Aorta (tissue), 5 donors: ENCODE measurements at regions not wholly inside any gene's neighbourhood (a gene's known extent, or its start where the extent isn't known, plus 50 kb on each side); places are given as distances from the start of the nearest gene placed in this dataset.

Experiments used
- ATAC-seq: fragments of 200-7000 bp; cut with Tn5 transposase; one replicate; pipeline ENCODE4 v1.9.1; 2022; ENCODE audit warnings: moderate library complexity; ENCODE audit not compliant: low FRiP score
- DNase-seq, 2 donors: peaks; one replicate each; pipeline ENCODE4 v3.0.0-alpha.2; 2020
- H3K27ac ChIP-seq, 2 donors: one replicate each; pipeline ENCODE4 v1.5.1; 2013; ENCODE audit warnings: low read length in 2 of 2, mild to moderate bottlenecking in 2 of 2, moderate library complexity in 2 of 2, control low read depth in 1 of 2, inconsistent platforms in 1 of 2, low read depth in 1 of 2
- H3K27me3 ChIP-seq, 2 donors: one replicate each; pipeline ENCODE4 v1.6.1; 2013; ENCODE audit warnings: control low read depth in 1 of 2, low read length in 1 of 2, mild to moderate bottlenecking in 1 of 2, moderate library complexity in 1 of 2; ENCODE audit not compliant: insufficient read depth in 2 of 2, control insufficient read depth in 1 of 2
- H3K36me3 ChIP-seq, 2 donors: one replicate each; pipeline ENCODE4 v1.6.1; 2013; ENCODE audit warnings: control low read depth in 1 of 2, low read length in 1 of 2, mild to moderate bottlenecking in 1 of 2; ENCODE audit not compliant: insufficient read depth in 2 of 2, control insufficient read depth in 1 of 2
- H3K4me1 ChIP-seq, 2 donors: one replicate each; pipeline ENCODE4 v1.6.1; 2013; ENCODE audit warnings: low read length in 2 of 2, control low read depth in 1 of 2, mild to moderate bottlenecking in 1 of 2, moderate library complexity in 1 of 2; ENCODE audit not compliant: insufficient read depth in 2 of 2, control insufficient read depth in 1 of 2
- H3K4me3 ChIP-seq, 2 donors: one replicate each; pipeline ENCODE4 v1.5.1; 2013; ENCODE audit warnings: low read length in 2 of 2, control low read depth in 1 of 2, mild to moderate bottlenecking in 1 of 2
- H3K9me3 ChIP-seq: one replicate; pipeline ENCODE4 v1.6.1; 2013; ENCODE audit warnings: mild to moderate bottlenecking, low read length; ENCODE audit not compliant: control insufficient read depth
- WGBS, 2 donors: extraction: QIAGEN DNeasy Blood & Tissue Kit; methylation state at CpG; one replicate each; pipeline ENCODE4 v1.1.7; 2013; 5-methylcytosine and 5-hydroxymethylcytosine counted together
- intact Hi-C, 2 donors: fragments of 100-400 bp; cut with DNase I; formaldehyde crosslinking; loops; one replicate each; pipeline versions ENCODE4 v1.14.2 to v1.15.0; 2022
- donor health status: healthy with polysubstance abuse.
- donor health status: Bipolar disorder and iron deficiency.
- donor health status: DM: no; HTN: no; CAD: no.
- donor health status: DM: no; HTN: no; CAD: no.
- donor health status: DM: yes; HTN: yes; CAD: no.

DNA sequence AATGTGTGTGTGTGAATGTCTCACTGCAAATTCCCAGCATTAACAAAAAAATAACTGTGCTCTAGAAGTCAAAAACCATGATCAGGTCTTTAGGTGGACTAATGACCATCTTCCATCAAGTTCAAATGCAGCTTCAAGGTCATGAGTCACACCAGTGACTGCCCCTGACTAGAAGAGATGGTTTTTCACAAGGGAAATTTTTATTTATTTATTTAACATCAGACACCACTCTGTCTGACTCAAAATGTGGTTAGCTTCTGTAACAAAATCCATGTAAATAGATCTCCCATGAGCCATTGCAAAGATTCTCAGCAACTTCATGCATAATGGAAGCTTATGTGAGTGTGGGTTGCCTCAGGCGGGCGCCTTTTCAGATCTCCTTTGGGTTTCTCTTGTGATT, 219.2 kb downstream of the KIT start:
- Histone ChIP-seq H3K4me1 (no peaks in the 10 kb centered on the region), H3K27ac (no peak overlapping the region), H3K9me3 (no peaks in the 10 kb centered on the region), H3K4me3 (no peak overlapping the region), H3K36me3 (no peaks in the 10 kb centered on the region), H3K27me3 (no peaks in the 10 kb centered on the region)
- ATAC-seq = no peak
- WGBS, 2 donors = 98 to 100% methylated on average over 2 of the region's 2 CpGs
- no peak for DNase-seq
- intact Hi-C loops = no loop called here

- H3K4me1 ChIP-seq = no peaks in the 10 kb centered on the region
- H3K36me3 ChIP-seq = no peaks in the 10 kb centered on the region
- no peaks in the 10 kb centered on the region for H3K27me3 ChIP-seq
- no peaks in the 10 kb centered on the region for H3K9me3 ChIP-seq
- intact Hi-C loops = no loop called here
- ATAC-seq = no peak
- no peak overlapping the region for H3K4me3 ChIP-seq
- DNase-seq = no peak
- WGBS, 2 donors = 81 to 86% methylated on average over 3 of the region's 3 CpGs
- H3K27ac ChIP-seq = no peak overlapping the region
These were observed 214.5 kb downstream of the KIT start for GRCh38 chr4:54872261-54872660.

GRCh38 chr4:54863571-54864255, 206.0 kb downstream of the KIT start:
- Histone ChIP-seq H3K4me1 (no peaks in the 10 kb centered on the region), H3K36me3 (no peaks in the 10 kb centered on the region), H3K9me3 (no peaks in the 10 kb centered on the region), H3K4me3 (no peak overlapping the region), H3K27ac (no peak overlapping the region), H3K27me3 (no peaks in the 10 kb centered on the region)
- 83 to 85% methylated on average over 3 of the region's 3 CpGs for WGBS, 2 donors
- DNase-seq (no peak), ATAC-seq (no peak)
- intact Hi-C loops = no loop called here

DNA sequence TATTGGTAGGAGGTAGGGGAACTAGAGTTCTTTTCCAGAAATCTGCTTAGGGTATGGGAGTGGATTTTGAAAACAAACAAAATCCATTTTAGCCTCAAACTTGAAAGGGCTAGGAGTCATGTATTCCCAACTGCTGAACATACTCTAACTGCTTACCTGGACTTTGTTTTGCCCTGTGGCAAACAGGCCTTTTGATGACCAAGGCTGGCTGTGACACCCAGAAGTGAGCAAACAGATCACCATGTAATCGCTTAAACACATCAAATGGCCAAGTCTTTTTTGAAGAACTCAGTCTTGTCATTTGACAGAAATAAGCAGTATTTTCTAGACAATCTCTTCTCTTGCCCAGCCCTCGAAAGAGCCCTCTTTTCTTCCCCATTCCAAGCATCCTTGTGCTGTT, 203.4 kb downstream of the KIT start:
- DNase-seq = no peak
- 55 to 60% methylated on average over 2 of the region's 2 CpGs for WGBS, 2 donors
- Histone ChIP-seq H3K4me3 (no peak overlapping the region), H3K9me3 (peaks cover 2% of the 10 kb centered on the region), H3K27me3 (no peaks in the 10 kb centered on the region), H3K27ac (no peak overlapping the region), H3K36me3 (no peaks in the 10 kb centered on the region), H3K4me1 (no peaks in the 10 kb centered on the region)
- ATAC-seq = no peak
- intact Hi-C loops = no loop called here

DNA sequence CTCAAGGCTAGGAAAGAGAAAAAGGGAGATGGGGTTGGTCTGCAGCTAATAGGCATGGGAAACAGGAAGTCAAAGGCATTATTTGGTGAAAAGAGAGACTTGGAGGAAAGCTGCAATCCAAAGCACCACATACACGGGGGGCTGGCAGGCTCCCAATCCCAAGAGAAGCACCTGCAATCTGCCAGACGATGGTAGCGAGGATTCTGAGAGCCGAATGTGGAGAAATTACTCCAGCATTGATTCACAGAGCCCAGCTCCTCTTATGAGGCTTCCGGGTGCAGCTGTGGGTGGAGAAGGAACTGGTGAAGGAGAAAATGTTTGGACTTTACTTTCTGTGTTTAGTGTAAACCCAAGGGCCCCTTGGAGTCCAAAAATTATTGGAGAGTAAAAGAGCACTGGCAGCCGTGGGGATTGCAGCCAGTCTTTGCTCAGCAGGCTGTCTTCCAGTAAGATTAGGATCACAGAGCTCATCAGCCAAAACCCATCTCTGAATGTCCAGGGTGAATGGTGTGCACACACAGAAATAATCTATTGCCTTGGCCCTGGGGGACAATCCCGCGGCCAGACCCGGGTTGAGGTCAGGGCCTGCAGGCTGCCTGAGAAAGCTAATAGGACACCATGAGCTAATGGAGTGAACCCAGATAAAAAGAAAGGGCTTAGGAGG, 197.6 kb downstream of the KIT start:
- Histone ChIP-seq H3K36me3 (no peaks in the 10 kb centered on the region), H3K4me3 (no peak overlapping the region), H3K27me3 (no peaks in the 10 kb centered on the region), H3K4me1 (no peaks in the 10 kb centered on the region), H3K27ac (no peak overlapping the region), H3K9me3 (peaks cover 2% of the 10 kb centered on the region)
- DNase-seq = no peak
- intact Hi-C loops = no loop called here
- 34 to 45% methylated on average over 9 of the region's 9 CpGs for WGBS, 2 donors
- peak; percentile 53 for ATAC-seq

DNA sequence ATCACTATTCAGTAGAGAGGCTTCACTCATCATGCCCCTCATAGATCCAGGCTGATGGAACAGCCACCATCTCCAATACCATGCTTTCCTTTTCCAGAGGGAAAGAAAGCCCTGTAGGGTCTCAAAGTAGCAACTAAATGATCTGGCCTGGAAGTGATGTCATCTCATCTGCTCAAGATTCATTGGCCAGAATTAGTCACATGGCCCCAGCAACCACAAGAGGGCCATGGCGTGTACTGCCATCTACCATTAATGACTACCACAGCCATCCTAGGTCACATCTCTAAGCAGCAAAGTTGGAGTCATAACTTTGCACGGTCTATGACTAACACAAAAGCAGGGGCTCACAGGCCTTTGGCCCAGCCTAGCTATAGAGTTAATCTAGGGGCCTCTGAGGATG, 194.8 kb downstream of the KIT start:
- intact Hi-C loops = no loop called here
- 96 to 100% methylated on average over 2 of the region's 2 CpGs for WGBS, 2 donors
- no peaks in the 10 kb centered on the region for H3K27me3 ChIP-seq
- H3K4me1 ChIP-seq = no peaks in the 10 kb centered on the region
- DNase-seq (no peak), ATAC-seq (no peak)
- H3K4me3 ChIP-seq = no peak overlapping the region
- no peak overlapping the region for H3K27ac ChIP-seq
- no peaks in the 10 kb centered on the region for H3K36me3 ChIP-seq
- H3K9me3 ChIP-seq = peaks cover 2% of the 10 kb centered on the region

DNA sequence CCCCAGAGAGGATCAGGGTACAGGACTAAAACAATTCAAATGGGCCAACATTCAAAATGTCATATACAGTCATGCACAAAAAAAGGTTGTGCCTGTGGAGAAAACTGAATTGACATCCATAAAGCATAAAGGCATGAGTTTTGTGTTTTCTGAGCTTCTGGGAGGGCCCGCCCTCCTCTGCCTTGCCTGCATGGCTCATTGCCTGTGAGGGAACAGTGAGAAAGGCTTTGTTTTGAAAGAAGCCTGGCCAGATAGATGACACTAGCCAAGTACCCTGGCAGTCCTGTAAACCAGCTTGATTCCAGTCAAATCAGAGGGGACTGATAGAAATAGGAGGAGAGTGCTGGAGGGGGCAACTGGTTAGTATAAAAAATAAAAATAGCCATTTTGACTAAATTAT, 194.3 kb downstream of the KIT start:
- no peak overlapping the region for H3K27ac ChIP-seq
- no peaks in the 10 kb centered on the region for H3K27me3 ChIP-seq
- no peaks in the 10 kb centered on the region for H3K4me1 ChIP-seq
- 39 to 90% methylated on average over 1 of the region's 1 CpG for WGBS, 2 donors
- intact Hi-C loops = no loop called here
- ATAC-seq (no peak), DNase-seq (no peak)
- H3K4me3 ChIP-seq = no peak overlapping the region
- no peaks in the 10 kb centered on the region for H3K36me3 ChIP-seq
- H3K9me3 ChIP-seq = peaks cover 1% of the 10 kb centered on the region

GRCh38 chr4:54844911-54845310, 187.2 kb downstream of the KIT start:
- DNase-seq = no peak
- Histone ChIP-seq H3K9me3 (peaks cover 2% of the 10 kb centered on the region), H3K27ac (no peak overlapping the region), H3K4me3 (no peak overlapping the region), H3K4me1 (no peaks in the 10 kb centered on the region), H3K27me3 (no peaks in the 10 kb centered on the region), H3K36me3 (no peaks in the 10 kb centered on the region)
- 91 to 92% methylated on average over 2 of the region's 2 CpGs for WGBS, 2 donors
- intact Hi-C loops = loop anchor here in 1 of 2 donors (5.0 kb wide), 1 partner anchor 523 kb away; no protein-coding TSS in a partner anchor
- no peak for ATAC-seq

- Histone ChIP-seq H3K4me1 (no peaks in the 10 kb centered on the region), H3K9me3 (peaks cover 2% of the 10 kb centered on the region), H3K27me3 (no peaks in the 10 kb centered on the region), H3K27ac (no peak overlapping the region), H3K36me3 (no peaks in the 10 kb centered on the region), H3K4me3 (no peak overlapping the region)
- no peak for DNase-seq
- intact Hi-C loops = loop anchor here in 1 of 2 donors (5.0 kb wide), 1 partner anchor 522 kb away; no protein-coding TSS in a partner anchor
- WGBS, 2 donors = 78 to 82% methylated on average over 3 of the region's 3 CpGs
- no peak for ATAC-seq
These were observed 186.2 kb downstream of the KIT start for GRCh38 chr4:54843946-54844345.
